ENCODE measurements at regions not wholly inside any gene's neighbourhood (a gene's known extent, or its start where the extent isn't known, plus 50 kb on each side); places are given as distances from the start of the nearest gene placed in this dataset.

DNA sequence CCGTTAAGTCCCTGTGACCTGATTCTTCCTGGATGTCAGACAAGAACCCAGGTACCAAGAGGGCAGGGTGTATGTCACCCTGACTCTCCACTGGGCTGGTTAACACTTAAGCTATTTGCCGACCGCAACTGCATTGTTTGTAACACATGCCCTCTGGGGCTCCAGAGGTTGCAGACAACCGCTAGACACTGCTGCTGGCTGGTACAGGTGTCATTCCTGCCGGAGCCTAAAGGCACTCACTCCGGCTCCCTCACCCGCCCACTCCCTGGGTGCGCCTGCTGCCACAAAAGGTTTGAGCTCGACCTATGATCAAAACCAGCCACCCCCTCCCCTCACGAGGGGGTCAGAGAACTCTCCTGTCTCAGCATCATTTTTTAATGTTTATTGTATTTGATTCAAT is 208.2 kb downstream of the FAT4 start:
- H3K4me3 ChIP-seq: no peak overlapping the region
- intact Hi-C loops (cut with DNase I): no loop called here
- H3K4me1 ChIP-seq (replicated peaks in 1 of 2): no peaks in the 10 kb centered on the region
- H3K27ac ChIP-seq: no peak overlapping the region
- TF ChIP-seq, protein P1, sequence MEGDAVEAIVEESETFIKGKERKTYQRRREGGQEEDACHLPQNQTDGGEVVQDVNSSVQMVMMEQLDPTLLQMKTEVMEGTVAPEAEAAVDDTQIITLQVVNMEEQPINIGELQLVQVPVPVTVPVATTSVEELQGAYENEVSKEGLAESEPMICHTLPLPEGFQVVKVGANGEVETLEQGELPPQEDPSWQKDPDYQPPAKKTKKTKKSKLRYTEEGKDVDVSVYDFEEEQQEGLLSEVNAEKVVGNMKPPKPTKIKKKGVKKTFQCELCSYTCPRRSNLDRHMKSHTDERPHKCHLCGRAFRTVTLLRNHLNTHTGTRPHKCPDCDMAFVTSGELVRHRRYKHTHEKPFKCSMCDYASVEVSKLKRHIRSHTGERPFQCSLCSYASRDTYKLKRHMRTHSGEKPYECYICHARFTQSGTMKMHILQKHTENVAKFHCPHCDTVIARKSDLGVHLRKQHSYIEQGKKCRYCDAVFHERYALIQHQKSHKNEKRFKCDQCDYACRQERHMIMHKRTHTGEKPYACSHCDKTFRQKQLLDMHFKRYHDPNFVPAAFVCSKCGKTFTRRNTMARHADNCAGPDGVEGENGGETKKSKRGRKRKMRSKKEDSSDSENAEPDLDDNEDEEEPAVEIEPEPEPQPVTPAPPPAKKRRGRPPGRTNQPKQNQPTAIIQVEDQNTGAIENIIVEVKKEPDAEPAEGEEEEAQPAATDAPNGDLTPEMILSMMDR (IDR thresholded peaks at IDR 0.05): no peak
- no peak for TF ChIP-seq POLR2A (IDR thresholded peaks at IDR 0.05)
- no peaks in the 10 kb centered on the region for H3K27me3 ChIP-seq
- no peak for DNase-seq
- WGBS, 4 donors: 75 to 84% (median 83%) methylated on average over 10 of the region's 10 CpGs
- no peaks in the 10 kb centered on the region for H3K36me3 ChIP-seq (replicated peaks in 1 of 2)
- H3K9me3 ChIP-seq (replicated peaks in 1 of 3): no peaks in the 10 kb centered on the region

DNA sequence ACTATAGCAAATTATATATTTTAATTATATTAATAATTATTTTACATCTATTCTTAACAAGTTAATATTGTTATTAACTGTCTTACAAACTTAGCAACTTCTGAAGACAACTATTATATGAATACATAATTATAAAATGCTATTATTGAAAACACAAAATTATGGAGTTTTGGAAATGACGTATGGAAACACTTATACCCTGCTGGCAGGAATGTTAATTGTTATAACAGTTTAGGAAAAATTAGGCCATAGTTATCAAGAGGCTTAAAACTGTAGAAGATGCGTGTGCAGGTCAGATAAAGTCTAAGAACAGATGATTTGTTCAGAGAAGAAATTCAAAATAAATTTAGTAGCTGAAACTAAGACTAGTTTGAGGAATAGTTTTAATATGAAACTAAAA is 211.7 kb downstream of the FAT4 start:
- Histone ChIP-seq H3K27ac (no peak overlapping the region), H3K4me1 (replicated peaks in 1 of 2) (no peaks in the 10 kb centered on the region), H3K27me3 (no peaks in the 10 kb centered on the region), H3K36me3 (replicated peaks in 1 of 2) (no peaks in the 10 kb centered on the region), H3K4me3 (no peak overlapping the region), H3K9me3 (replicated peaks in 1 of 3) (no peaks in the 10 kb centered on the region)
- TF ChIP-seq POLR2A (IDR thresholded peaks at IDR 0.05): no peak
- TF ChIP-seq, protein P1 (IDR thresholded peaks at IDR 0.05): no peak
- intact Hi-C loops (cut with DNase I): no loop called here
- no peak for DNase-seq
- 76 to 87% (median 80%) methylated on average over 2 of the region's 2 CpGs for WGBS, 4 donors

DNA sequence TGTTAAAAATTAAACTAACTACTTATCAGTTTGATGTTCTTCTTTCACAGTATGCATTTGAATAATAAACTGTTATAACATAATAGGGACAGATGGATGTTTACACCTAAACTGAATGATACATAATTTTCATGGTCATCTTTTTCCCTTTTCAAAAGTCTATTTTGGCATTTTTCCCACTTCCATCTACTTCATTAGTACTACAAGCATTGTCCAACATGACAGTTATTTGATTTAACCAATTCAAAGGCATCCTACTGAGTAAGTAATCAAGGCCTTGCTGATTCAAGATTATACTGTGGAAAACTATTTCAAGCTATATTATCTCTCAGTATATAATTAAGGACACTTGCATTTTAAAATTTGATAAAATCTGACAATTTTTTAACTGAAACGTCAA is 212.9 kb downstream of the FAT4 start:
- Histone ChIP-seq H3K36me3 (replicated peaks in 1 of 2) (no peaks in the 10 kb centered on the region), H3K27me3 (no peaks in the 10 kb centered on the region), H3K9me3 (replicated peaks in 1 of 3) (no peaks in the 10 kb centered on the region), H3K4me1 (replicated peaks in 1 of 2) (no peaks in the 10 kb centered on the region), H3K4me3 (no peak overlapping the region), H3K27ac (no peak overlapping the region)
- intact Hi-C loops (cut with DNase I): no loop called here
- TF ChIP-seq, protein P1 (IDR thresholded peaks at IDR 0.05): no peak
- no peak for TF ChIP-seq POLR2A (IDR thresholded peaks at IDR 0.05)
- DNase-seq: no peak
- WGBS, 4 donors: 55 to 79% (median 65%) methylated on average over 1 of the region's 1 CpG

DNA sequence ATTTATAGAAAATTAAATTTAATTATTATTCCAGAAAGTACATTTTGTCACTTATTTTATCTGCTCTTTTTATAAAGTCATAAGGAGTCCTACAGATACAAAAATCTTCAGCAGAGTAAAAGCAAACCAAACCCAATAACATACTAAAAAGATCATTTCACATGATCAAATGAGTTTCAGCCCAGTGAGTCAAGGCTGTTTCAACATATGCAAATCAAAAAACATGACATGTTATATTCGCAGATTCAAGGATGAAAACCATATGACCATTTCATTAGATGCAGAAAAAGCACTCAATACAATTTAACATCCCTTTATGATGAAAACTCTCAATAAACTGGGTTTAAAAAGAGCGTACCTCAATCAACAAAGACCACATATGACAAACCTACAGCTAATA is 214.3 kb downstream of the FAT4 start:
- no peaks in the 10 kb centered on the region for H3K9me3 ChIP-seq (replicated peaks in 1 of 3)
- 65 to 74% (median 69%) methylated on average over 2 of the region's 2 CpGs for WGBS, 4 donors
- H3K36me3 ChIP-seq (replicated peaks in 1 of 2): no peaks in the 10 kb centered on the region
- no peak overlapping the region for H3K4me3 ChIP-seq
- no peaks in the 10 kb centered on the region for H3K27me3 ChIP-seq
- intact Hi-C loops (cut with DNase I): no loop called here
- no peak for DNase-seq
- no peak for TF ChIP-seq POLR2A (IDR thresholded peaks at IDR 0.05)
- TF ChIP-seq, protein P1 (IDR thresholded peaks at IDR 0.05): no peak
- H3K4me1 ChIP-seq (replicated peaks in 1 of 2): no peaks in the 10 kb centered on the region
- no peak overlapping the region for H3K27ac ChIP-seq
